OCI-LY1 (cell line): ENCODE measurements at regions not wholly inside any gene's neighbourhood (a gene's known extent, or its start where the extent isn't known, plus 50 kb on each side); places are given as distances from the start of the nearest gene placed in this dataset.

ENCODE experiments used
- EZH2 ChIP-seq: fragments of 200-600 bp; sonication (generic), shearing (Covaris generic); IDR thresholded peaks from 2 replicates; pipeline ENCODE4 v1.8.0; 2017; ENCODE audit warnings: borderline replicate concordance, mixed run types, mild to moderate bottlenecking, antibody characterized with exemption, low read length, moderate library complexity, mixed read lengths
- TF ChIP-seq, protein P1 (sequence below): fragments of 200-600 bp; sonication (generic), shearing (Covaris generic); IDR thresholded peaks from 2 replicates; pipeline ENCODE4 v1.5.1; 2017; ENCODE audit warnings: mild to moderate bottlenecking, antibody characterized with exemption, low read length, moderate library complexity, mixed read lengths

DNA sequence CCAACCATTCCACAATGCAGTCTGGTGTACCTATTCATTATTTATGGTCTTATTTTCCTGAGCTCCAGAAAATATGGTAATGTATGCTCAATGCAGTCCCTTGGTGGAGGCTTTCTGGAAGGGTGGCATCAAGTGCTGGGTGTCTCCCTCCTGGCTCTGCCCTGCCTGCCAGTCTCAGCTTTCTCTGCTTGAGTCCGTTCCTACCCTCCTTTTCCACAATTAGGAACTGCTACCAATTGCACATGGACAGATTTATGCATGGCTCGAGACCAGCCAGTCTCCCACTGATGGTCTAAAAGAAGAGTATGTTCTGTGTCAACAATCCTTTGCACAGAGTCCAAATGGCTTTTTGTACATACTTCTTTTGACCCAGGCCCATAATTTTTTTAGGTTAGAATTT is 189.8 kb downstream of the TLE1 start:
- TF ChIP-seq, protein P1, sequence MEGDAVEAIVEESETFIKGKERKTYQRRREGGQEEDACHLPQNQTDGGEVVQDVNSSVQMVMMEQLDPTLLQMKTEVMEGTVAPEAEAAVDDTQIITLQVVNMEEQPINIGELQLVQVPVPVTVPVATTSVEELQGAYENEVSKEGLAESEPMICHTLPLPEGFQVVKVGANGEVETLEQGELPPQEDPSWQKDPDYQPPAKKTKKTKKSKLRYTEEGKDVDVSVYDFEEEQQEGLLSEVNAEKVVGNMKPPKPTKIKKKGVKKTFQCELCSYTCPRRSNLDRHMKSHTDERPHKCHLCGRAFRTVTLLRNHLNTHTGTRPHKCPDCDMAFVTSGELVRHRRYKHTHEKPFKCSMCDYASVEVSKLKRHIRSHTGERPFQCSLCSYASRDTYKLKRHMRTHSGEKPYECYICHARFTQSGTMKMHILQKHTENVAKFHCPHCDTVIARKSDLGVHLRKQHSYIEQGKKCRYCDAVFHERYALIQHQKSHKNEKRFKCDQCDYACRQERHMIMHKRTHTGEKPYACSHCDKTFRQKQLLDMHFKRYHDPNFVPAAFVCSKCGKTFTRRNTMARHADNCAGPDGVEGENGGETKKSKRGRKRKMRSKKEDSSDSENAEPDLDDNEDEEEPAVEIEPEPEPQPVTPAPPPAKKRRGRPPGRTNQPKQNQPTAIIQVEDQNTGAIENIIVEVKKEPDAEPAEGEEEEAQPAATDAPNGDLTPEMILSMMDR, result no peak
- TF ChIP-seq EZH2, result no peak
